ENCODE measurements at regions not wholly inside any gene's neighbourhood (a gene's known extent, or its start where the extent isn't known, plus 50 kb on each side); places are given as distances from the start of the nearest gene placed in this dataset.
"Not testable (repeated sequence)": the region's sequence is repeated elsewhere in the genome, so short reads cannot be mapped to it uniquely, and the experiment has no call there.

DNA sequence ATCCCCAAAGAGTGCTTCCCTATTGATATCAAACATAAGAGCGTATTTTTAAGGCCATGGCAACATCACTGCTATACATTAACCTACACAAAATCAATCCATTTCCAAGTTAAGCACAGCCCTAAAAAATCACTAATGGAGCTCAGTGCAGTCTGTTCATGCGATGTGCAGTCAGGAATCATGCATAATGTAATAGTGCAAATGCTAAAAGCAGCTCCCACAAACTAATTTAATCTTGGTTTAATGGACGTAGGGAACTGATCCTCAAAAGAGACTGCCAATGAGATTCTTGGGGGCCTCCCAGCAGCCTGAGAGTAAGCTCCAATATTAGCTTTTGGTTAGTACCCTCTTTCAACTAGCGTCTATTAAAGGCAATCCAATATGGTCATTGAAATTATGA is 245.9 kb downstream of the TOX3 start:
- intact Hi-C loops (cut with DNase I): no loop called here
- ATAC-seq (no peak), DNase-seq (no peak)
- Histone ChIP-seq H3K27me3 (ENCODE audit: insufficient read depth in 3 of 3, low read length in 2 of 3) (no peaks in the 10 kb centered on the region), H3K9me3 (no peaks in the 10 kb centered on the region), H3K36me3 (ENCODE audit: insufficient read depth in 1 of 2, low read depth in 1 of 2) (no peaks in the 10 kb centered on the region), H3K27ac (no peak overlapping the region), H3K4me3 (no peak overlapping the region), H3K4me1 (no peaks in the 10 kb centered on the region)
- TF ChIP-seq, protein P1, sequence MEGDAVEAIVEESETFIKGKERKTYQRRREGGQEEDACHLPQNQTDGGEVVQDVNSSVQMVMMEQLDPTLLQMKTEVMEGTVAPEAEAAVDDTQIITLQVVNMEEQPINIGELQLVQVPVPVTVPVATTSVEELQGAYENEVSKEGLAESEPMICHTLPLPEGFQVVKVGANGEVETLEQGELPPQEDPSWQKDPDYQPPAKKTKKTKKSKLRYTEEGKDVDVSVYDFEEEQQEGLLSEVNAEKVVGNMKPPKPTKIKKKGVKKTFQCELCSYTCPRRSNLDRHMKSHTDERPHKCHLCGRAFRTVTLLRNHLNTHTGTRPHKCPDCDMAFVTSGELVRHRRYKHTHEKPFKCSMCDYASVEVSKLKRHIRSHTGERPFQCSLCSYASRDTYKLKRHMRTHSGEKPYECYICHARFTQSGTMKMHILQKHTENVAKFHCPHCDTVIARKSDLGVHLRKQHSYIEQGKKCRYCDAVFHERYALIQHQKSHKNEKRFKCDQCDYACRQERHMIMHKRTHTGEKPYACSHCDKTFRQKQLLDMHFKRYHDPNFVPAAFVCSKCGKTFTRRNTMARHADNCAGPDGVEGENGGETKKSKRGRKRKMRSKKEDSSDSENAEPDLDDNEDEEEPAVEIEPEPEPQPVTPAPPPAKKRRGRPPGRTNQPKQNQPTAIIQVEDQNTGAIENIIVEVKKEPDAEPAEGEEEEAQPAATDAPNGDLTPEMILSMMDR (IDR thresholded peaks at IDR 0.05): no peak
- WGBS, 3 donors: 68 to 71% (median 71%) methylated on average over 4 of the region's 4 CpGs

DNA sequence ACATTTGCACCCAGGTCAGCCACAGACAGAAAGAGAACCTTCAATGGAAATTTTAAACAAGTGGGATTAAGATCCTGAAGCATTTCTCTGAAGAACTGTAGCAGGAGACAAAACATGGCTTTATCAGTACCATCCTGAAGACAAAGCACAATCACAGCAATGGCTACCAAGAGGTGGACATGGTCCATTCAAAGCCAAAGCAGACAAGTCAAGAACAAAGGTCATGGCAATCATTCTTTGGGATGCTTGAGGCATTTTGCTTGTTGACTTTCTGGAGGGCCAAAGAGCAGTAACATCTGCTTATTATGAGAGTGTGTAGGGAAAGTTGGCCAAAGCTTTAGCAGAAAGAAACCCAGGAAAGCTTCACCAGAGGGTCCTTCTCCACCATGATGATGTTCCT is 248.2 kb downstream of the TOX3 start:
- TF ChIP-seq, protein P1 (IDR thresholded peaks at IDR 0.05): no peak
- intact Hi-C loops (cut with DNase I): no loop called here
- Histone ChIP-seq H3K36me3 (ENCODE audit: insufficient read depth in 1 of 2, low read depth in 1 of 2) (no peaks in the 10 kb centered on the region), H3K27ac (no peak overlapping the region), H3K4me3 (no peak overlapping the region), H3K9me3 (no peaks in the 10 kb centered on the region), H3K4me1 (no peaks in the 10 kb centered on the region), H3K27me3 (ENCODE audit: insufficient read depth in 3 of 3, low read length in 2 of 3) (no peaks in the 10 kb centered on the region)
- no peak for DNase-seq
- no peak for ATAC-seq

GRCh38 chr16:52296706-52297315 is 250.1 kb downstream of the TOX3 start:
- ATAC-seq; H3K4me3 ChIP-seq; H3K9me3 ChIP-seq; H3K27ac ChIP-seq; intact Hi-C loops (cut with DNase I); H3K27me3 ChIP-seq (ENCODE audit: insufficient read depth in 3 of 3, low read length in 2 of 3); H3K4me1 ChIP-seq; DNase-seq; H3K36me3 ChIP-seq (ENCODE audit: insufficient read depth in 1 of 2, low read depth in 1 of 2): not testable (repeated sequence)
- 74 to 76% (median 75%) methylated on average over 4 of the region's 4 CpGs for WGBS, 3 donors

GRCh38 chr16:52296076-52296475 is 250.9 kb downstream of the TOX3 start:
- no peak overlapping the region for H3K4me3 ChIP-seq
- DNase-seq (no peak), ATAC-seq (no peak)
- no peaks in the 10 kb centered on the region for H3K4me1 ChIP-seq
- intact Hi-C loops (cut with DNase I): no loop called here
- no peak overlapping the region for H3K27ac ChIP-seq
- H3K27me3 ChIP-seq (ENCODE audit: insufficient read depth in 3 of 3, low read length in 2 of 3): no peaks in the 10 kb centered on the region
- TF ChIP-seq, protein P1 (IDR thresholded peaks at IDR 0.05): no peak
- WGBS, 3 donors: 74 to 89% (median 85%) methylated on average over 2 of the region's 2 CpGs
- no peaks in the 10 kb centered on the region for H3K9me3 ChIP-seq
- H3K36me3 ChIP-seq (ENCODE audit: insufficient read depth in 1 of 2, low read depth in 1 of 2): no peaks in the 10 kb centered on the region

DNA sequence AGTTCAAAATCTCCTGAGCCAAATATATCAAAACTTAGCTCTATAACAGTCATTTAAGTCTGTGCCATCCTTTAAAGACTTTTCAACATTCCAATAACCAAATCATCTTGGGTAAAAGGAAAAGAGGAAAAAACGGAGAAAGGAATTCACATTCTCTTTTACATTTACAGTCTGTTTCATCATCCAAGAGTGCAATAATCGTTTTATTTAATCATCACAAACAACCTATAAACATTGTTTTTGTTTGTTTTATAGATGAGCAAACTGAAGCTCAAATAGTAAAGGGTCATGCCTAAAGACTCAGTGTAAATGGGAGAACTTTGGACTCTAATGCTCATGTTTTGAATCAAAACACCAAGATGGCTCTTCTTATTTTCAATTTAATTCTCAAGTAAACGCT is 252.3 kb downstream of the TOX3 start:
- Histone ChIP-seq H3K36me3 (ENCODE audit: insufficient read depth in 1 of 2, low read depth in 1 of 2) (no peaks in the 10 kb centered on the region), H3K4me1 (no peaks in the 10 kb centered on the region), H3K27me3 (ENCODE audit: insufficient read depth in 3 of 3, low read length in 2 of 3) (no peaks in the 10 kb centered on the region), H3K9me3 (no peaks in the 10 kb centered on the region), H3K4me3 (no peak overlapping the region), H3K27ac (no peak overlapping the region)
- WGBS, 3 donors: 75 to 80% (median 77%) methylated on average over 3 of the region's 3 CpGs
- no peak for DNase-seq
- TF ChIP-seq, protein P1 (IDR thresholded peaks at IDR 0.05): no peak
- intact Hi-C loops (cut with DNase I): no loop called here
- ATAC-seq: no peak

Measured in psoas muscle (tissue), 7 donors.